HG03460 (cell line): ENCODE measurements at regions not wholly inside any gene's neighbourhood (a gene's known extent, or its start where the extent isn't known, plus 50 kb on each side); places are given as distances from the start of the nearest gene placed in this dataset.
"Not testable (repeated sequence)": the region's sequence is repeated elsewhere in the genome, so short reads cannot be mapped to it uniquely, and the experiment has no call there.

Source experiments
- ATAC-seq: cut with Tn5 transposase; IDR thresholded peaks from one replicate; pipeline ENCODE4 v1.9.1; 2021; ENCODE audit not compliant: unreplicated experiment

GRCh38 chr3:87733671-87734367 is 325.0 kb downstream of the CGGBP1 start:
- ATAC-seq: no peak

GRCh38 chr3:87732294-87732693 is 326.5 kb downstream of the CGGBP1 start:
- ATAC-seq: no peak

- ATAC-seq: no peak
These were observed 331.0 kb downstream of the CGGBP1 start for GRCh38 chr3:87727783-87728182.

GRCh38 chr3:87719060-87719459 is 339.7 kb downstream of the CGGBP1 start:
- no peak for ATAC-seq

- no peak for ATAC-seq
These were observed 348.3 kb downstream of the CGGBP1 start for GRCh38 chr3:87710511-87710910.

GRCh38 chr3:87710028-87710427 is 348.8 kb downstream of the CGGBP1 start:
- no peak for ATAC-seq

GRCh38 chr3:87706176-87706575 is 352.6 kb downstream of the CGGBP1 start:
- no peak for ATAC-seq

- ATAC-seq: no peak
These were observed 356.2 kb downstream of the CGGBP1 start for GRCh38 chr3:87702600-87702999.

- no peak for ATAC-seq
These were observed 362.4 kb downstream of the CGGBP1 start for GRCh38 chr3:87696124-87697013.

GRCh38 chr3:87694678-87695077 is 364.1 kb downstream of the CGGBP1 start:
- ATAC-seq: no peak

- no peak for ATAC-seq
These were observed 367.7 kb downstream of the CGGBP1 start for GRCh38 chr3:87691109-87691508.

GRCh38 chr3:87678984-87679660 is 379.7 kb downstream of the CGGBP1 start:
- ATAC-seq: not testable (repeated sequence)

- peak; percentile 99 for ATAC-seq
These were observed 384.2 kb downstream of the CGGBP1 start for GRCh38 chr3:87674397-87675161.

GRCh38 chr3:87673132-87673531 is 385.7 kb downstream of the CGGBP1 start:
- no peak for ATAC-seq

- no peak for ATAC-seq
These were observed 377.8 kb upstream of the POU1F1 start for GRCh38 chr3:87654184-87654583.

GRCh38 chr3:87653138-87653537 is 376.8 kb upstream of the POU1F1 start:
- ATAC-seq: not testable (repeated sequence)

GRCh38 chr3:87634426-87634825 is 358.0 kb upstream of the POU1F1 start:
- ATAC-seq: no peak

GRCh38 chr3:87627316-87627715 is 350.9 kb upstream of the POU1F1 start:
- no peak for ATAC-seq

- ATAC-seq: no peak
These were observed 350.2 kb upstream of the POU1F1 start for GRCh38 chr3:87626546-87626945.

GRCh38 chr3:87625876-87626275 is 349.5 kb upstream of the POU1F1 start:
- ATAC-seq: no peak

- ATAC-seq: no peak
These were observed 348.5 kb upstream of the POU1F1 start for GRCh38 chr3:87624860-87625259.
